Upper lobe of left lung (tissue), 6 donors: ENCODE measurements at regions not wholly inside any gene's neighbourhood (a gene's known extent, or its start where the extent isn't known, plus 50 kb on each side); places are given as distances from the start of the nearest gene placed in this dataset.
"Not testable (repeated sequence)": the region's sequence is repeated elsewhere in the genome, so short reads cannot be mapped to it uniquely, and the experiment has no call there.

Source experiments
- ATAC-seq, 2 donors: fragments of 200-7000 bp; cut with Tn5 transposase; one replicate each; pipeline ENCODE4 v1.9.1; 2022; ENCODE audit warnings: mild to moderate bottlenecking in 2 of 2, moderate library complexity in 2 of 2; ENCODE audit not compliant: low FRiP score in 2 of 2
- DNase-seq, 2 donors: peaks; one replicate each; pipeline ENCODE4 v3.0.0-alpha.2; 2019 to 2020
- H3K27ac ChIP-seq, 4 donors: fragments of 200-600 bp; sonication (generic); one replicate each; pipeline ENCODE4 v1.5.1; 2016 to 2019
- H3K27me3 ChIP-seq, 4 donors: fragments of 200-600 bp; sonication (generic); one replicate each; pipeline ENCODE4 v1.5.1; 2017 to 2019
- H3K36me3 ChIP-seq, 4 donors: fragments of 200-600 bp; sonication (generic); one replicate each; pipeline ENCODE4 v1.5.1; 2016 to 2019
- H3K4me1 ChIP-seq, 4 donors: fragments of 200-600 bp; sonication (generic); one replicate each; pipeline ENCODE4 v1.5.1; 2018 to 2019
- H3K4me3 ChIP-seq, 4 donors: fragments of 200-600 bp; sonication (generic); one replicate each; pipeline ENCODE4 v1.5.1; 2017 to 2019; ENCODE audit warnings: mild to moderate bottlenecking in 2 of 4, moderate library complexity in 1 of 4
- H3K9me3 ChIP-seq, 4 donors: fragments of 200-600 bp; sonication (generic); one replicate each; pipeline ENCODE4 v1.5.1; 2018 to 2019
- EP300 ChIP-seq, 4 donors: sonication (generic); formaldehyde crosslinking; IDR thresholded peaks; one replicate each; pipeline ENCODE4 v1.5.1; 2017; ENCODE audit warnings: antibody characterized with exemption in 4 of 4, control low read depth in 2 of 4
- POLR2A ChIP-seq, 4 donors: fragments of 450-650 bp; IDR thresholded peaks; one replicate each; pipeline ENCODE4 v1.5.1; 2016 to 2017; ENCODE audit warnings: antibody characterized with exemption in 4 of 4, mild to moderate bottlenecking in 2 of 4
- POLR2AphosphoS5 ChIP-seq, 2 donors: sonication (generic); formaldehyde crosslinking; IDR thresholded peaks; one replicate each; pipeline ENCODE4 v1.5.1; 2017; ENCODE audit warnings: antibody characterized with exemption in 2 of 2
- WGBS, 2 donors: methylation state at CpG; one replicate each; pipeline ENCODE4 v1.1.5; 2017 to 2018; 5-methylcytosine and 5-hydroxymethylcytosine counted together
- TF ChIP-seq, protein P1 (sequence below), 6 experiments: fragments of 450-650 bp in 4 of 6; fragments of 200-600 bp in 2 of 6; sonication (generic) in 2 of 6; IDR thresholded peaks; one replicate each; pipeline ENCODE4 v1.5.1; 2016 to 2019; ENCODE audit warnings: antibody characterized with exemption in 6 of 6
- donor health status: DM: no; HTN: no; CAD: no; lungs with moderate emphysema.
- donor health status: DM: no; HTN: yes; CAD: no; lungs with severe emphysema.

GRCh38 chr12:96117460-96117859 is 76.7 kb upstream of the ELK3 start:
- WGBS, 2 donors, result 35 to 42% methylated on average over 3 of the region's 3 CpGs
- Histone ChIP-seq H3K27ac (no peak overlapping the region), H3K36me3 (no peaks in the 10 kb centered on the region), H3K4me1 (peaks cover 5 to 12% (median 9%) of the 10 kb centered on the region in 4 donors), H3K9me3 (no peaks in the 10 kb centered on the region), H3K4me3 (no peak overlapping the region), H3K27me3 (no peaks in the 10 kb centered on the region)
- DNase-seq (no peak), ATAC-seq (no peak)
- TF ChIP-seq EP300 (IDR thresholded peaks at IDR 0.05) (no peak), POLR2A (IDR thresholded peaks at IDR 0.05) (no peak), POLR2AphosphoS5 (IDR thresholded peaks at IDR 0.05) (no peak)
- TF ChIP-seq, protein P1, sequence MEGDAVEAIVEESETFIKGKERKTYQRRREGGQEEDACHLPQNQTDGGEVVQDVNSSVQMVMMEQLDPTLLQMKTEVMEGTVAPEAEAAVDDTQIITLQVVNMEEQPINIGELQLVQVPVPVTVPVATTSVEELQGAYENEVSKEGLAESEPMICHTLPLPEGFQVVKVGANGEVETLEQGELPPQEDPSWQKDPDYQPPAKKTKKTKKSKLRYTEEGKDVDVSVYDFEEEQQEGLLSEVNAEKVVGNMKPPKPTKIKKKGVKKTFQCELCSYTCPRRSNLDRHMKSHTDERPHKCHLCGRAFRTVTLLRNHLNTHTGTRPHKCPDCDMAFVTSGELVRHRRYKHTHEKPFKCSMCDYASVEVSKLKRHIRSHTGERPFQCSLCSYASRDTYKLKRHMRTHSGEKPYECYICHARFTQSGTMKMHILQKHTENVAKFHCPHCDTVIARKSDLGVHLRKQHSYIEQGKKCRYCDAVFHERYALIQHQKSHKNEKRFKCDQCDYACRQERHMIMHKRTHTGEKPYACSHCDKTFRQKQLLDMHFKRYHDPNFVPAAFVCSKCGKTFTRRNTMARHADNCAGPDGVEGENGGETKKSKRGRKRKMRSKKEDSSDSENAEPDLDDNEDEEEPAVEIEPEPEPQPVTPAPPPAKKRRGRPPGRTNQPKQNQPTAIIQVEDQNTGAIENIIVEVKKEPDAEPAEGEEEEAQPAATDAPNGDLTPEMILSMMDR (IDR thresholded peaks at IDR 0.05), result no peak

GRCh38 chr12:96120359-96121100 is 73.6 kb upstream of the ELK3 start:
- peak in 1 of 2 donors; percentile 42 for DNase-seq
- peaks cover 5 to 10% (median 9%) of the 10 kb centered on the region in 4 donors for H3K4me1 ChIP-seq
- 63% methylated on average over 4 of the region's 4 CpGs for WGBS, 2 donors

DNA sequence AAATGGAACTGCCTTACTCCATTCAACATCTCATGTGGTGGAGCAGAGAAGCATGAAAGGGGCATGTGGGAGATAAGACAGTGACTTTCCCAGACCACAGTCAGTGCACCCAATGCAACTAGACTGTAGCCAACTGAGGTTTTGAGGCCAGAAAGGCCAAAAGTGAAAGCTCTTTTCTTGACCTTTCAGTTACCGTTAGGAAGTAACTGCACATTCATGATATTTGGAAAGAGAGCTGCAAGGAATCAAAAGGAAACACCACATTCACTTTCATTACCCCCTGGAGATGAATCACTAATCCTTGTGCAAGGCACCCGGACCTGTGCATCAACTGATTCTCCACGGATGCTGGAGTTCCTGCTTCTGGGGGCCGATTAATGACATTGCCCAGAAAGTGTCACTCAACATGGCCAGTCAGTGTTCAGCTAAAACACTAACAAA is 72.9 kb upstream of the ELK3 start:
- H3K36me3 ChIP-seq, result no peaks in the 10 kb centered on the region
- TF ChIP-seq POLR2A (IDR thresholded peaks at IDR 0.05), result no peak
- no peak for TF ChIP-seq EP300 (IDR thresholded peaks at IDR 0.05)
- no peak for TF ChIP-seq POLR2AphosphoS5 (IDR thresholded peaks at IDR 0.05)
- TF ChIP-seq, protein P1 (IDR thresholded peaks at IDR 0.05), result no peak
- peaks cover 5 to 10% (median 9%) of the 10 kb centered on the region in 4 donors for H3K4me1 ChIP-seq
- H3K4me3 ChIP-seq, result no peak overlapping the region
- no peaks in the 10 kb centered on the region for H3K27me3 ChIP-seq
- DNase-seq (no peak), ATAC-seq (peak in 1 of 2 donors; percentile 55)
- 31 to 41% methylated on average over 4 of the region's 4 CpGs for WGBS, 2 donors
- peak overlapping the region in 1 of 4 donors; percentile 26 for H3K27ac ChIP-seq
- no peaks in the 10 kb centered on the region for H3K9me3 ChIP-seq

More at GRCh38 chr12:96120359-96121100, 73.6 kb upstream of the ELK3 start:
- H3K4me3 ChIP-seq, result no peak overlapping the region
- no peaks in the 10 kb centered on the region for H3K36me3 ChIP-seq
- peak overlapping the region in 1 of 4 donors; percentile 26 for H3K27ac ChIP-seq
- H3K27me3 ChIP-seq, result no peaks in the 10 kb centered on the region
- ATAC-seq, result peak; percentile 69 to 83
- TF ChIP-seq POLR2AphosphoS5 (IDR thresholded peaks at IDR 0.05) (no peak), POLR2A (IDR thresholded peaks at IDR 0.05) (no peak), EP300 (IDR thresholded peaks at IDR 0.05) (no peak)
- TF ChIP-seq, protein P1 (IDR thresholded peaks at IDR 0.05), result peak in 1 of 6 experiments; percentile 15
- H3K9me3 ChIP-seq, result no peaks in the 10 kb centered on the region

DNA sequence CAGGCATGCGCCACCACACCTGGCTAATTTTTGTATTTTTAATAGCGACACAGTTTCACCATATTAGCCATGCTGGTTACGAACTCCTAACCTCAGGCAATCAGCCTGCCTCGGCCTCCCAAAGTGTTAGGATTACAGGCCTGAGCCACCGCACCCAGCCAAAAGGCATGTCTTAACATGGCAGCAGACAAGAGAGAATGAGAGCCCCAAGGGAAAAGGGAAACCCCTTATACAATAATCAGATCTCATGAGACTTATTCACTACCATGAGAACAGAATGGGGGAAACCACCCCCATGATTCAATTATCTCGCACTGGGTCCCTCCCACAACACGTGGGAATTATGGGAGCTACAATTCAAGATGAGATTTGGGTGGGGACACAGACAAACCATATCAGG is 65.9 kb upstream of the ELK3 start:
- not testable (repeated sequence) for H3K9me3 ChIP-seq, H3K4me3 ChIP-seq, H3K27ac ChIP-seq, H3K27me3 ChIP-seq, H3K36me3 ChIP-seq, H3K4me1 ChIP-seq, DNase-seq, ATAC-seq
- WGBS, 2 donors, result 88 to 93% methylated on average over 7 of the region's 7 CpGs

GRCh38 chr12:96130396-96131059 is 63.6 kb upstream of the ELK3 start:
- H3K4me3 ChIP-seq, result no peak overlapping the region
- no peak overlapping the region for H3K27ac ChIP-seq
- H3K36me3 ChIP-seq, result no peaks in the 10 kb centered on the region
- DNase-seq (no peak), ATAC-seq (no peak)
- no peaks in the 10 kb centered on the region for H3K4me1 ChIP-seq
- whole genome bisulfite sequencing, 2 donors, result 59 to 61% methylated on average over 15 of the region's 15 CpGs
- H3K27me3 ChIP-seq, result no peaks in the 10 kb centered on the region
- H3K9me3 ChIP-seq, result no peaks in the 10 kb centered on the region
- TF ChIP-seq, protein P1 (IDR thresholded peaks at IDR 0.05), result no peak
- TF ChIP-seq EP300 (IDR thresholded peaks at IDR 0.05), result no peak
- TF ChIP-seq POLR2A (IDR thresholded peaks at IDR 0.05), result no peak
- no peak for TF ChIP-seq POLR2AphosphoS5 (IDR thresholded peaks at IDR 0.05)
